Panc1 (cell line): ENCODE measurements at regions not wholly inside any gene's neighbourhood (a gene's known extent, or its start where the extent isn't known, plus 50 kb on each side); places are given as distances from the start of the nearest gene placed in this dataset.

Experiments used
- ATAC-seq: fragments of 200-7000 bp; cut with Tn5 transposase; 2 replicates; pipeline ENCODE4 v1.9.1; 2020; ENCODE audit warnings: mild to moderate bottlenecking, moderate library complexity
- BruUV-seq: library from RNA; stranded (reverse); fragments of 400-500 nt; replicated peaks from 2 replicates; lab custom pipeline; 2021; lab: Mats Ljungman, UMichigan
- CTCF ChIA-PET: fragments of 300-600 bp; sonication (Branson Sonifier 250); formaldehyde crosslinking; loops from one replicate; lab custom pipeline; 2022; ENCODE audit warnings: antibody characterized with exemption; lab: Charles Lee
- POLR2A ChIA-PET: fragments of 300-600 bp; sonication (Branson Sonifier 250); formaldehyde crosslinking; loops from one replicate; lab custom pipeline; 2022; ENCODE audit warnings: antibody characterized with exemption; lab: Charles Lee
- DNase-seq: peaks from one replicate; pipeline ENCODE4 v3.0.0-alpha.2; 2010; ENCODE audit warnings: low read depth, low spot score
- H3K27ac ChIP-seq: 2 replicates; pipeline ENCODE4 v1.5.1; 2011; ENCODE audit warnings: mild to moderate bottlenecking, low read length, inconsistent platforms
- H3K27me3 ChIP-seq: fragments of 200-500 bp; sonication (Bioruptor generic); 2 replicates; pipeline ENCODE4 v1.6.0; 2014; ENCODE audit warnings: low read length, inconsistent platforms; ENCODE audit not compliant: control insufficient read depth, insufficient read depth
- H3K36me3 ChIP-seq: fragments of 200-500 bp; sonication (Bioruptor generic); 2 replicates; pipeline ENCODE4 v1.5.1; 2014; ENCODE audit warnings: inconsistent platforms, mild to moderate bottlenecking, low read length, moderate library complexity; ENCODE audit not compliant: control insufficient read depth, insufficient read depth
- H3K4me1 ChIP-seq: 2 replicates; pipeline ENCODE4 v1.5.1; 2011; ENCODE audit warnings: inconsistent platforms, mild to moderate bottlenecking, low read length, moderate library complexity; ENCODE audit not compliant: control insufficient read depth, insufficient read depth
- H3K4me3 ChIP-seq, 2 experiments: 2 replicates each; pipeline ENCODE4 v1.5.1; 2011 to 2012; ENCODE audit warnings: low read depth in 2 of 2, low read length in 2 of 2, mild to moderate bottlenecking in 2 of 2, inconsistent platforms in 1 of 2, moderate library complexity in 1 of 2
- H3K9me3 ChIP-seq: fragments of 200-500 bp; sonication (Bioruptor generic); 2 replicates; pipeline ENCODE4 v1.5.1; 2014; ENCODE audit warnings: low read depth, mild to moderate bottlenecking, inconsistent platforms, low read length, moderate library complexity; ENCODE audit not compliant: control insufficient read depth, insufficient read depth
- POLR2AphosphoS5 ChIP-seq: IDR thresholded peaks from 2 replicates; pipeline ENCODE4 v1.6.1; 2012; ENCODE audit warnings: mild to moderate bottlenecking, low read depth, low read length, moderate library complexity
- SIN3A ChIP-seq: IDR thresholded peaks from 2 replicates; pipeline ENCODE4 v1.6.1; 2012; ENCODE audit warnings: low read depth, mild to moderate bottlenecking, low read length, moderate library complexity, borderline replicate concordance; ENCODE audit not compliant: insufficient read depth
- TCF7L2 ChIP-seq: IDR thresholded peaks from 2 replicates; pipeline ENCODE4 v1.6.1; 2011; ENCODE audit warnings: mild to moderate bottlenecking, low read depth, low read length, inconsistent platforms
- in situ Hi-C: cut with HindIII; loops from 2 replicates; pipeline ENCODE4 v1.10.0; 2016; ENCODE audit warnings: low sequenced_read_pairs, low pct_unique_long_range_greater_than_20kb
- intact Hi-C: fragments of 100-400 bp; cut with micrococcal nuclease; formaldehyde crosslinking; loops from one replicate; pipeline ENCODE4 v1.10.0; 2022; ENCODE audit not compliant: unreplicated experiment
- TF ChIP-seq, protein P1 (sequence below), 2 experiments: IDR thresholded peaks; 2 replicates each; pipeline ENCODE4 v1.6.1; 2011 to 2012; ENCODE audit warnings: low read depth in 2 of 2, control low read depth in 1 of 2, low read length in 1 of 2, mild to moderate bottlenecking in 1 of 2, moderate library complexity in 1 of 2; ENCODE audit not compliant: insufficient read depth in 1 of 2
- TF ChIP-seq, protein P2 (sequence below): fragments of 450-650 bp; IDR thresholded peaks from 2 replicates; pipeline ENCODE4 v1.5.1; 2017; ENCODE audit warnings: mild to moderate bottlenecking

GRCh38 chr22:27630754-27631153 is 170.8 kb downstream of the MN1 start:
- Histone ChIP-seq H3K4me3 (no peak overlapping the region), H3K27ac (no peak overlapping the region), H3K9me3 (no peaks in the 10 kb centered on the region), H3K36me3 (no peaks in the 10 kb centered on the region), H3K27me3 (no peaks in the 10 kb centered on the region), H3K4me1 (no peaks in the 10 kb centered on the region)
- no TSS peak for BruUV-seq
- in situ Hi-C loops: no loop called here
- TF ChIP-seq TCF7L2: no peak
- TF ChIP-seq, protein P1, sequence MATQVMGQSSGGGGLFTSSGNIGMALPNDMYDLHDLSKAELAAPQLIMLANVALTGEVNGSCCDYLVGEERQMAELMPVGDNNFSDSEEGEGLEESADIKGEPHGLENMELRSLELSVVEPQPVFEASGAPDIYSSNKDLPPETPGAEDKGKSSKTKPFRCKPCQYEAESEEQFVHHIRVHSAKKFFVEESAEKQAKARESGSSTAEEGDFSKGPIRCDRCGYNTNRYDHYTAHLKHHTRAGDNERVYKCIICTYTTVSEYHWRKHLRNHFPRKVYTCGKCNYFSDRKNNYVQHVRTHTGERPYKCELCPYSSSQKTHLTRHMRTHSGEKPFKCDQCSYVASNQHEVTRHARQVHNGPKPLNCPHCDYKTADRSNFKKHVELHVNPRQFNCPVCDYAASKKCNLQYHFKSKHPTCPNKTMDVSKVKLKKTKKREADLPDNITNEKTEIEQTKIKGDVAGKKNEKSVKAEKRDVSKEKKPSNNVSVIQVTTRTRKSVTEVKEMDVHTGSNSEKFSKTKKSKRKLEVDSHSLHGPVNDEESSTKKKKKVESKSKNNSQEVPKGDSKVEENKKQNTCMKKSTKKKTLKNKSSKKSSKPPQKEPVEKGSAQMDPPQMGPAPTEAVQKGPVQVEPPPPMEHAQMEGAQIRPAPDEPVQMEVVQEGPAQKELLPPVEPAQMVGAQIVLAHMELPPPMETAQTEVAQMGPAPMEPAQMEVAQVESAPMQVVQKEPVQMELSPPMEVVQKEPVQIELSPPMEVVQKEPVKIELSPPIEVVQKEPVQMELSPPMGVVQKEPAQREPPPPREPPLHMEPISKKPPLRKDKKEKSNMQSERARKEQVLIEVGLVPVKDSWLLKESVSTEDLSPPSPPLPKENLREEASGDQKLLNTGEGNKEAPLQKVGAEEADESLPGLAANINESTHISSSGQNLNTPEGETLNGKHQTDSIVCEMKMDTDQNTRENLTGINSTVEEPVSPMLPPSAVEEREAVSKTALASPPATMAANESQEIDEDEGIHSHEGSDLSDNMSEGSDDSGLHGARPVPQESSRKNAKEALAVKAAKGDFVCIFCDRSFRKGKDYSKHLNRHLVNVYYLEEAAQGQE (IDR thresholded peaks at IDR 0.05; ENCODE audit: insufficient read depth in 1 of 2, low read depth in 2 of 2, low read length in 1 of 2): no peak
- TF ChIP-seq SIN3A: no peak
- TF ChIP-seq, protein P2, sequence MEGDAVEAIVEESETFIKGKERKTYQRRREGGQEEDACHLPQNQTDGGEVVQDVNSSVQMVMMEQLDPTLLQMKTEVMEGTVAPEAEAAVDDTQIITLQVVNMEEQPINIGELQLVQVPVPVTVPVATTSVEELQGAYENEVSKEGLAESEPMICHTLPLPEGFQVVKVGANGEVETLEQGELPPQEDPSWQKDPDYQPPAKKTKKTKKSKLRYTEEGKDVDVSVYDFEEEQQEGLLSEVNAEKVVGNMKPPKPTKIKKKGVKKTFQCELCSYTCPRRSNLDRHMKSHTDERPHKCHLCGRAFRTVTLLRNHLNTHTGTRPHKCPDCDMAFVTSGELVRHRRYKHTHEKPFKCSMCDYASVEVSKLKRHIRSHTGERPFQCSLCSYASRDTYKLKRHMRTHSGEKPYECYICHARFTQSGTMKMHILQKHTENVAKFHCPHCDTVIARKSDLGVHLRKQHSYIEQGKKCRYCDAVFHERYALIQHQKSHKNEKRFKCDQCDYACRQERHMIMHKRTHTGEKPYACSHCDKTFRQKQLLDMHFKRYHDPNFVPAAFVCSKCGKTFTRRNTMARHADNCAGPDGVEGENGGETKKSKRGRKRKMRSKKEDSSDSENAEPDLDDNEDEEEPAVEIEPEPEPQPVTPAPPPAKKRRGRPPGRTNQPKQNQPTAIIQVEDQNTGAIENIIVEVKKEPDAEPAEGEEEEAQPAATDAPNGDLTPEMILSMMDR: no peak
- no peak for TF ChIP-seq POLR2AphosphoS5
- ChIA-PET POLR2A (no interaction called here), CTCF (no interaction called here)
- ATAC-seq: no peak
- intact Hi-C loops: no loop called here
- no peak for DNase-seq

- in situ Hi-C loops: no loop called here
- DNase-seq (no peak), ATAC-seq (no peak)
- Histone ChIP-seq H3K4me3 (no peak overlapping the region), H3K36me3 (no peaks in the 10 kb centered on the region), H3K27me3 (no peaks in the 10 kb centered on the region), H3K4me1 (no peaks in the 10 kb centered on the region), H3K9me3 (no peaks in the 10 kb centered on the region), H3K27ac (no peak overlapping the region)
- no TSS peak for BruUV-seq
- CTCF ChIA-PET: no interaction called here
- intact Hi-C loops: no loop called here
- POLR2A ChIA-PET: no interaction called here
- TF ChIP-seq, protein P2: no peak
- TF ChIP-seq POLR2AphosphoS5 (no peak), SIN3A (no peak)
Measured at GRCh38 chr22:27631641-27632040, 169.9 kb downstream of the MN1 start.
